ENCODE measurements at regions not wholly inside any gene's neighbourhood (a gene's known extent, or its start where the extent isn't known, plus 50 kb on each side); places are given as distances from the start of the nearest gene placed in this dataset.

DNA sequence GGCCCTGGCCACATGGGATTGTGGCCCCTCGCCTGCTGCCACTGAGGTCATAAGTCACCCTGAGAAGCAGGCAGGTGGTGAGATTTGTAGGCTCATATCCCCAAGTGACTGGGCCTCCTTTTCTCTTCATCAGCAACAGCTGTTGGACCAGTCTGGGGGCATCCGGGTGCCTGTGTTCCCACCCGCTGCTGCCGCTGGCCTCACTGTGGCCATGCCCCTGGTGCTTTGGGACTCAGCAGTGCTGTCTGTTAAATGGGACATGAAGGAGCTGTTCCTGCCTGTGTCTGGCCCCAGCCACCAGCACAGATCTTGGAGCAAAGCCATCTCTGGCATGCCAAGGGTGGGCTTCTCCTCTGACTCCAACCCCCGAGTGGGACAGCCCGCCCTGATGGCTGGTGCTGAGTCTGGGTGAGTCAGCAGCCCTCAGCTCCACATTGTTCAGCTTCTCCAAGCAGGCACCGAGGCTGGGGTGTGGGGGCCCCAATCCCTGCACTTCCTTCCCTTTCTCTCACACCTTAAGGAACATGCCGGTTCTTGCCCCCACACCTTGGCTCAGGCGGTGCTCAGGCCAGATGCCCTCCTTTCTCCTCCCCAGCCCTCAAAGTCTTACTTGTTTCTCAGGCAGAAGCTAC, 207.9 kb downstream of the GLI2 start:
- Histone ChIP-seq H3K4me3 (no peak overlapping the region), H3K27me3 (no peaks in the 10 kb centered on the region), H3K4me1 (peaks cover 0 to 15% (median 3%) of the 10 kb centered on the region in 4 donors), H3K36me3 (no peaks in the 10 kb centered on the region), H3K9me3 (no peaks in the 10 kb centered on the region), H3K27ac (no peak overlapping the region)
- TF ChIP-seq EP300 (IDR thresholded peaks at IDR 0.05), result no peak
- TF ChIP-seq POLR2A (IDR thresholded peaks at IDR 0.05), result no peak
- no peak for TF ChIP-seq CTCF (IDR thresholded peaks at IDR 0.05)
- no peak for DNase-seq (ENCODE audit: low spot score in 2 of 2)
- 87 to 88% methylated on average over 7 to 9 of the region's 9 CpGs for WGBS, 2 donors

GRCh38 chr2:120944575-120944974, 208.9 kb downstream of the GLI2 start:
- H3K36me3 ChIP-seq, result no peaks in the 10 kb centered on the region
- H3K27me3 ChIP-seq, result no peaks in the 10 kb centered on the region
- TF ChIP-seq CTCF (IDR thresholded peaks at IDR 0.05) (no peak), EP300 (IDR thresholded peaks at IDR 0.05) (no peak), POLR2A (IDR thresholded peaks at IDR 0.05) (no peak)
- no peak overlapping the region for H3K27ac ChIP-seq
- peaks cover 0 to 12% (median 2%) of the 10 kb centered on the region in 4 donors for H3K4me1 ChIP-seq
- no peak for DNase-seq (ENCODE audit: low spot score in 2 of 2)
- WGBS, 2 donors, result 89% methylated on average over 5 to 8 of the region's 8 CpGs
- no peak overlapping the region for H3K4me3 ChIP-seq
- H3K9me3 ChIP-seq, result no peaks in the 10 kb centered on the region

- H3K27me3 ChIP-seq, result no peaks in the 10 kb centered on the region
- H3K4me3 ChIP-seq, result no peak overlapping the region
- no peak for DNase-seq (ENCODE audit: low spot score in 2 of 2)
- H3K27ac ChIP-seq, result no peak overlapping the region
- H3K36me3 ChIP-seq, result no peaks in the 10 kb centered on the region
- no peaks in the 10 kb centered on the region for H3K9me3 ChIP-seq
- 73 to 75% methylated on average over 9 to 10 of the region's 10 CpGs for WGBS, 2 donors
- no peak for TF ChIP-seq CTCF (IDR thresholded peaks at IDR 0.05)
- TF ChIP-seq EP300 (IDR thresholded peaks at IDR 0.05), result no peak
- TF ChIP-seq POLR2A (IDR thresholded peaks at IDR 0.05), result no peak
- H3K4me1 ChIP-seq, result peaks cover 0 to 12% (median 2%) of the 10 kb centered on the region in 4 donors
These were observed 209.4 kb downstream of the GLI2 start for GRCh38 chr2:120945091-120945490.

- Histone ChIP-seq H3K27ac (no peak overlapping the region), H3K36me3 (no peaks in the 10 kb centered on the region), H3K27me3 (no peaks in the 10 kb centered on the region), H3K9me3 (no peaks in the 10 kb centered on the region), H3K4me1 (peaks cover 0 to 11% (median 2%) of the 10 kb centered on the region in 4 donors), H3K4me3 (no peak overlapping the region)
- no peak for DNase-seq (ENCODE audit: low spot score in 2 of 2)
- WGBS, 2 donors, result 84 to 92% methylated on average over 4 of the region's 4 CpGs
- no peak for TF ChIP-seq EP300 (IDR thresholded peaks at IDR 0.05)
These were observed 210.3 kb downstream of the GLI2 start for GRCh38 chr2:120945832-120946499.

DNA sequence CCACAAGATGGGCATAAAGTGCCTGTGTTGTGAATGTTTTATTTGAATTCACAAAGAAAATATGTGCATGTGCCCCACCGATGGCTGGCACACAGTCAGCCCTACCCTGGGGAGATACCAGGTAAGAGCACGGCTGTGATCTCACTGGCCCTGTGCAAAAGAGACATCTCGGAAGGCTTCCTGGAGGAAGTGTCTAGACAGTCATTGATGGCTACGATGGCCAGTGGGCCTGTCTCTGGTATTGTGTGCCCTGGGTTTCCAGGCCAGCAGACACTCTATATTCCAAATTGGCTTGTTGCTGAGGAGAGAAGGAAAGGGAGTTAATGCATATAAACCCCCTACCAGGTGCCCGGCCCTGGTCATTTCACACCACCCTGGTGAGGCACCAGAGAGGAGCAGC, 211.7 kb downstream of the GLI2 start:
- Histone ChIP-seq H3K27ac (no peak overlapping the region), H3K9me3 (no peaks in the 10 kb centered on the region), H3K27me3 (no peaks in the 10 kb centered on the region), H3K4me1 (peaks cover 0 to 3% (median 0%) of the 10 kb centered on the region in 4 donors), H3K4me3 (no peak overlapping the region), H3K36me3 (no peaks in the 10 kb centered on the region)
- no peak for DNase-seq (ENCODE audit: low spot score in 2 of 2)
- WGBS, 2 donors, result 91 to 94% methylated on average over 5 of the region's 5 CpGs
- no peak for TF ChIP-seq EP300 (IDR thresholded peaks at IDR 0.05)
- no peak for TF ChIP-seq POLR2A (IDR thresholded peaks at IDR 0.05)
- TF ChIP-seq CTCF (IDR thresholded peaks at IDR 0.05), result no peak
